GM21526 (cell line): ENCODE measurements at regions not wholly inside any gene's neighbourhood (a gene's known extent, or its start where the extent isn't known, plus 50 kb on each side); places are given as distances from the start of the nearest gene placed in this dataset.

ENCODE experiments used
- ATAC-seq: cut with Tn5 transposase; IDR thresholded peaks from one replicate; pipeline ENCODE4 v1.9.1; 2021; ENCODE audit warnings: moderate library complexity; ENCODE audit not compliant: unreplicated experiment, low FRiP score

GRCh38 chr13:103356226-103356864 lies 290.1 kb upstream of the SLC10A2 start:
- no peak for ATAC-seq

- ATAC-seq, result no peak
These were observed 288.0 kb upstream of the SLC10A2 start for GRCh38 chr13:103354171-103354570.

GRCh38 chr13:103351035-103351828 lies 285.0 kb upstream of the SLC10A2 start:
- no peak for ATAC-seq

GRCh38 chr13:103350147-103350546 lies 283.9 kb upstream of the SLC10A2 start:
- no peak for ATAC-seq

GRCh38 chr13:103349211-103349980 lies 283.2 kb upstream of the SLC10A2 start:
- ATAC-seq, result no peak

GRCh38 chr13:103335241-103335640 lies 269.0 kb upstream of the SLC10A2 start:
- no peak for ATAC-seq

GRCh38 chr13:103331924-103332323 lies 265.7 kb upstream of the SLC10A2 start:
- ATAC-seq, result no peak

- no peak for ATAC-seq
These were observed 262.7 kb upstream of the SLC10A2 start for GRCh38 chr13:103328899-103329298.

GRCh38 chr13:103326326-103326725 lies 260.1 kb upstream of the SLC10A2 start:
- no peak for ATAC-seq

- no peak for ATAC-seq
These were observed 259.5 kb upstream of the SLC10A2 start for GRCh38 chr13:103325672-103326071.

- no peak for ATAC-seq
These were observed 258.4 kb upstream of the SLC10A2 start for GRCh38 chr13:103324641-103325040.

GRCh38 chr13:103315711-103316110 lies 249.5 kb upstream of the SLC10A2 start:
- no peak for ATAC-seq

GRCh38 chr13:103312467-103312866 lies 246.2 kb upstream of the SLC10A2 start:
- ATAC-seq, result no peak

- no peak for ATAC-seq
These were observed 242.4 kb upstream of the SLC10A2 start for GRCh38 chr13:103308667-103309066.

GRCh38 chr13:103306163-103306562 lies 239.9 kb upstream of the SLC10A2 start:
- ATAC-seq, result no peak

GRCh38 chr13:103303078-103303651 lies 236.9 kb upstream of the SLC10A2 start:
- no peak for ATAC-seq

GRCh38 chr13:103302676-103303075 lies 236.5 kb upstream of the SLC10A2 start:
- no peak for ATAC-seq

- ATAC-seq, result no peak
These were observed 232.9 kb upstream of the SLC10A2 start for GRCh38 chr13:103299079-103299478.

GRCh38 chr13:103297083-103297482 lies 230.9 kb upstream of the SLC10A2 start:
- ATAC-seq, result no peak

GRCh38 chr13:103291798-103292572 lies 225.8 kb upstream of the SLC10A2 start:
- ATAC-seq, result no peak
